ENCODE measurements at regions not wholly inside any gene's neighbourhood (a gene's known extent, or its start where the extent isn't known, plus 50 kb on each side); places are given as distances from the start of the nearest gene placed in this dataset.
"Not testable (repeated sequence)": the region's sequence is repeated elsewhere in the genome, so short reads cannot be mapped to it uniquely, and the experiment has no call there.

GRCh38 chrX:51215856-51216255 is 116.8 kb upstream of the NUDT10 start:
- H3K4me1 ChIP-seq: no peaks in the 10 kb centered on the region
- 67 to 87% (median 75%) methylated on average over 2 of the region's 2 CpGs for WGBS, 3 donors
- no peak for ATAC-seq
- no peaks in the 10 kb centered on the region for H3K9me3 ChIP-seq
- no peak for DNase-seq
- H3K27me3 ChIP-seq (ENCODE audit: insufficient read depth in 3 of 3, low read length in 2 of 3): no peaks in the 10 kb centered on the region
- no peaks in the 10 kb centered on the region for H3K36me3 ChIP-seq (ENCODE audit: insufficient read depth in 1 of 2, low read depth in 1 of 2)
- no peak for TF ChIP-seq CTCF (IDR thresholded peaks at IDR 0.05)
- H3K27ac ChIP-seq: no peak overlapping the region
- intact Hi-C loops (cut with DNase I): no loop called here
- H3K4me3 ChIP-seq: no peak overlapping the region

GRCh38 chrX:51242212-51242611 is 90.4 kb upstream of the NUDT10 start:
- Histone ChIP-seq H3K4me3 (no peak overlapping the region), H3K36me3 (ENCODE audit: insufficient read depth in 1 of 2, low read depth in 1 of 2) (no peaks in the 10 kb centered on the region), H3K27me3 (ENCODE audit: insufficient read depth in 3 of 3, low read length in 2 of 3) (no peaks in the 10 kb centered on the region), H3K9me3 (peaks cover 25% of the 10 kb centered on the region), H3K27ac (no peak overlapping the region), H3K4me1 (no peaks in the 10 kb centered on the region)
- TF ChIP-seq CTCF (IDR thresholded peaks at IDR 0.05): no peak
- ATAC-seq (no peak), DNase-seq (no peak)
- intact Hi-C loops (cut with DNase I): no loop called here
- 56 to 76% (median 75%) methylated on average over 4 of the region's 4 CpGs for WGBS, 3 donors

GRCh38 chrX:51257490-51257889 is 75.1 kb upstream of the NUDT10 start:
- Histone ChIP-seq H3K27me3 (ENCODE audit: insufficient read depth in 3 of 3, low read length in 2 of 3) (no peaks in the 10 kb centered on the region), H3K9me3 (no peaks in the 10 kb centered on the region), H3K27ac (no peak overlapping the region), H3K4me3 (no peak overlapping the region), H3K4me1 (no peaks in the 10 kb centered on the region), H3K36me3 (ENCODE audit: insufficient read depth in 1 of 2, low read depth in 1 of 2) (no peaks in the 10 kb centered on the region)
- intact Hi-C loops (cut with DNase I): no loop called here
- ATAC-seq (no peak), DNase-seq (no peak)
- no peak for TF ChIP-seq CTCF (IDR thresholded peaks at IDR 0.05)

- DNase-seq; H3K4me3 ChIP-seq; H3K27me3 ChIP-seq (ENCODE audit: insufficient read depth in 3 of 3, low read length in 2 of 3); H3K27ac ChIP-seq; H3K9me3 ChIP-seq; intact Hi-C loops (cut with DNase I); H3K4me1 ChIP-seq; ATAC-seq; H3K36me3 ChIP-seq (ENCODE audit: insufficient read depth in 1 of 2, low read depth in 1 of 2): not testable (repeated sequence)
- WGBS, 3 donors: 80 to 83% (median 81%) methylated on average over 11 to 13 of the region's 13 CpGs
Observed at GRCh38 chrX:51262271-51262670, 70.4 kb upstream of the NUDT10 start.

- ATAC-seq: no peak
- 37 to 71% (median 41%) methylated on average over 2 of the region's 2 CpGs for WGBS, 3 donors
- intact Hi-C loops (cut with DNase I): no loop called here
Observed at GRCh38 chrX:51272638-51273037, 60.0 kb upstream of the NUDT10 start.

More at GRCh38 chrX:51272638-51273037, 60.0 kb upstream of the NUDT10 start:
- Histone ChIP-seq H3K4me3 (no peak overlapping the region), H3K27ac (no peak overlapping the region), H3K27me3 (ENCODE audit: insufficient read depth in 3 of 3, low read length in 2 of 3) (no peaks in the 10 kb centered on the region), H3K36me3 (ENCODE audit: insufficient read depth in 1 of 2, low read depth in 1 of 2) (no peaks in the 10 kb centered on the region), H3K9me3 (no peaks in the 10 kb centered on the region), H3K4me1 (no peaks in the 10 kb centered on the region)
- DNase-seq: no peak
- TF ChIP-seq CTCF (IDR thresholded peaks at IDR 0.05): no peak
